Caki2 (cell line): ENCODE measurements at regions not wholly inside any gene's neighbourhood (a gene's known extent, or its start where the extent isn't known, plus 50 kb on each side); places are given as distances from the start of the nearest gene placed in this dataset.
"Not testable (repeated sequence)": the region's sequence is repeated elsewhere in the genome, so short reads cannot be mapped to it uniquely, and the experiment has no call there.

Experiments
- DNase-seq: peaks from one replicate; pipeline ENCODE4 v3.0.0-alpha.2; 2015; ENCODE audit warnings: low read depth
- in situ Hi-C: cut with HindIII; loops from 2 replicates; pipeline ENCODE4 v1.10.0; 2016; ENCODE audit warnings: low sequenced_read_pairs, low pct_unique_long_range_greater_than_20kb, mixed read lengths

- in situ Hi-C loops = no loop called here
- DNase-seq = no peak
Measured at GRCh38 chr6:71721642-71722041, 164.7 kb upstream of the RIMS1 start.

GRCh38 chr6:71722736-71723135 lies 163.6 kb upstream of the RIMS1 start:
- no peak for DNase-seq
- in situ Hi-C loops = no loop called here

- DNase-seq = no peak
- in situ Hi-C loops = no loop called here
Measured at GRCh38 chr6:71724456-71725125, 161.8 kb upstream of the RIMS1 start.

GRCh38 chr6:71725126-71725470 lies 161.3 kb upstream of the RIMS1 start:
- in situ Hi-C loops = no loop called here
- no peak for DNase-seq

GRCh38 chr6:71726121-71726520 lies 160.2 kb upstream of the RIMS1 start:
- DNase-seq = no peak
- in situ Hi-C loops = no loop called here

GRCh38 chr6:71727632-71728294 lies 158.6 kb upstream of the RIMS1 start:
- in situ Hi-C loops = no loop called here
- no peak for DNase-seq

GRCh38 chr6:71730284-71730683 lies 156.1 kb upstream of the RIMS1 start:
- no peak for DNase-seq

GRCh38 chr6:71733970-71734899 lies 152.1 kb upstream of the RIMS1 start:
- in situ Hi-C loops = no loop called here
- DNase-seq = no peak

More at GRCh38 chr6:71730284-71730683, 156.1 kb upstream of the RIMS1 start:
- in situ Hi-C loops = no loop called here

- DNase-seq = no peak
- in situ Hi-C loops = no loop called here
Measured at GRCh38 chr6:71737953-71738352, 148.4 kb upstream of the RIMS1 start.

- in situ Hi-C loops = no loop called here
- DNase-seq = no peak
Measured at GRCh38 chr6:71745525-71745924, 140.8 kb upstream of the RIMS1 start.

- no peak for DNase-seq
- in situ Hi-C loops = no loop called here
Measured at GRCh38 chr6:71766146-71766760, 120.1 kb upstream of the RIMS1 start.

- in situ Hi-C loops = no loop called here
- no peak for DNase-seq
Measured at GRCh38 chr6:71766796-71767195, 119.6 kb upstream of the RIMS1 start.

GRCh38 chr6:71768356-71768755 lies 118.0 kb upstream of the RIMS1 start:
- DNase-seq = no peak
- in situ Hi-C loops = no loop called here

GRCh38 chr6:71808865-71809264 lies 77.5 kb upstream of the RIMS1 start:
- in situ Hi-C loops = no loop called here

GRCh38 chr6:71810880-71811279 lies 75.5 kb upstream of the RIMS1 start:
- in situ Hi-C loops = no loop called here
- DNase-seq = no peak

More at GRCh38 chr6:71808865-71809264, 77.5 kb upstream of the RIMS1 start:
- no peak for DNase-seq

GRCh38 chr6:71822625-71823024 lies 63.7 kb upstream of the RIMS1 start:
- in situ Hi-C loops = no loop called here
- no peak for DNase-seq

GRCh38 chr6:71832110-71832764 lies 54.1 kb upstream of the RIMS1 start:
- in situ Hi-C loops, DNase-seq: not testable (repeated sequence)
